ENCODE measurements at regions not wholly inside any gene's neighbourhood (a gene's known extent, or its start where the extent isn't known, plus 50 kb on each side); places are given as distances from the start of the nearest gene placed in this dataset.

DNA sequence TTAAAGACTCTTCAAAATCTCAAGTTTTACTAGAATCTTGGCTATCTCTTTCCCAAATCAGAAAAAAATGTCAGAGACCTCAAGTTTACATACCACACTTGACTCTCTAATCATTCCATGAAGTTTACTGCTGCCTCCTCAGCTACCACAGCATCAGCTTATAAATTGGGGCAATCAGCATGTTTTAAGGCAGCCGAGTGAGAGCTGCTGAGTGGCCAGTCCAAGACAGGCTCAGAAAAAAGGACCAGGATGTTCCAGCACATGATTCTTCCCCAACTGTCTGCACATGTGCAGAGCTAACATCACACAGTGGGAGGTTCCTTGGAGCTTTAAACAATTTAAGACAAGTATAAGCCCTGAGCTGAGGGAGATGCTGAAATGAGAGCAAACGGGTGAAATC lies 140.6 kb upstream of the NUDT7 start:
- BruUV-seq (replicated peaks), result no TSS peak
- H3K4me3 ChIP-seq (replicated peaks in 1 of 3; ENCODE audit: insufficient read depth in 1 of 3, low read depth in 1 of 3, low read length in 3 of 3), result no peak overlapping the region
- no peaks in the 10 kb centered on the region for H4K20me1 ChIP-seq (replicated peaks; ENCODE audit: control insufficient read depth, extremely low read depth, insufficient read depth, low read length)
- no peak overlapping the region for H3K4me2 ChIP-seq (ENCODE audit: insufficient read depth, low read length)
- CTCF ChIA-PET, result interaction anchor here (0.6 to 6.5 kb wide), 10 partner anchors 11 to 518 kb away, joined by 3 to 366 read pairs (median 6); partner anchors contain the start of genes ADAMTS18 and WWOX
- TF ChIP-seq, protein P1, sequence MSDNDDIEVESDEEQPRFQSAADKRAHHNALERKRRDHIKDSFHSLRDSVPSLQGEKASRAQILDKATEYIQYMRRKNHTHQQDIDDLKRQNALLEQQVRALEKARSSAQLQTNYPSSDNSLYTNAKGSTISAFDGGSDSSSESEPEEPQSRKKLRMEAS (IDR thresholded peaks at IDR 0.05; ENCODE audit: insufficient read depth, insufficient read length), result no peak
- TF ChIP-seq POLR2A (IDR thresholded peaks at IDR 0.05; ENCODE audit: low read depth, low read length), result no peak
- TF ChIP-seq MYC (IDR thresholded peaks at IDR 0.05; ENCODE audit: low read depth, low read length), result no peak
- TF ChIP-seq CTCF (IDR thresholded peaks at IDR 0.05; ENCODE audit: extremely low read depth in 1 of 2, insufficient read depth in 1 of 2, low read depth in 1 of 2, low read length in 2 of 2), result no peak
- no peak for TF ChIP-seq JUN (IDR thresholded peaks at IDR 0.05; ENCODE audit: borderline replicate concordance, insufficient read depth, insufficient read length, low read depth)
- TF ChIP-seq GATA2 (IDR thresholded peaks at IDR 0.05; ENCODE audit: insufficient read depth, insufficient read length, low read depth, low read length), result no peak
- dilution Hi-C loops (cut with MboI; ENCODE audit: extremely low pct_ligation_motif_present, low sequenced_read_pairs), result loop anchor here (25.0 kb wide), 1 partner anchor 344 kb away; no protein-coding TSS in a partner anchor
- peaks cover 50% of the 10 kb centered on the region for H3K4me1 ChIP-seq (ENCODE audit: control insufficient read depth, extremely low read depth, insufficient read depth, low read length)
- H3K9ac ChIP-seq (replicated peaks; ENCODE audit: extremely low read depth, insufficient read depth, low read length), result no peak overlapping the region
- H3K27ac ChIP-seq (ENCODE audit: insufficient read depth, low read depth, low read length), result no peak overlapping the region
- H3K9me1 ChIP-seq (replicated peaks; ENCODE audit: control insufficient read depth, extremely low read depth, insufficient read depth, low read length), result no peaks in the 10 kb centered on the region
- H3K36me3 ChIP-seq (ENCODE audit: control insufficient read depth in 2 of 2, extremely low read depth in 1 of 2, insufficient read depth in 2 of 2, low read length in 2 of 2), result no peaks in the 10 kb centered on the region
- FAIRE-seq, result no peak
- H3K79me2 ChIP-seq (ENCODE audit: control insufficient read depth, insufficient read depth, low read length), result no peaks in the 10 kb centered on the region
- no peak for DNase-seq (ENCODE audit: low read depth, low spot score)
- H2AFZ ChIP-seq (ENCODE audit: low read depth, low read length), result no peak overlapping the region
- POLR2A ChIA-PET, result interaction anchor here (0.5 kb wide), 1 partner anchor 266 kb away, joined by 3 read pairs; no protein-coding TSS in a partner anchor
- no peaks in the 10 kb centered on the region for H3K27me3 ChIP-seq (ENCODE audit: control insufficient read depth in 2 of 2, insufficient read depth in 2 of 2, low read length in 2 of 2)
- H3K9me3 ChIP-seq (replicated peaks; ENCODE audit: control insufficient read depth, insufficient read depth, low read length), result no peaks in the 10 kb centered on the region
- intact Hi-C loops (cut with micrococcal nuclease), result no loop called here

All from endothelial cell of umbilical vein (primary cell).